Kidney (tissue), 13 donors: ENCODE measurements at regions not wholly inside any gene's neighbourhood (a gene's known extent, or its start where the extent isn't known, plus 50 kb on each side); places are given as distances from the start of the nearest gene placed in this dataset.
A peak's percentile ranks its signal among the peaks of the same experiment; 100 is the strongest.
"Not testable (repeated sequence)": the region's sequence is repeated elsewhere in the genome, so short reads cannot be mapped to it uniquely, and the experiment has no call there.

ENCODE experiments used
- DNase-seq, 5 donors: peaks; one replicate each; pipeline ENCODE4 v3.0.0-alpha.2; 2013 to 2020
- FAIRE-seq: peaks from 2 replicates; lab custom pipeline; 2012; peaks lifted over from hg19 to GRCh38; lab: Jason Lieb, UNC
- H3K27ac ChIP-seq, 2 donors: one replicate each; pipeline ENCODE4 v1.7.0; 2013; ENCODE audit warnings: low read depth in 2 of 2, low read length in 2 of 2, inconsistent platforms in 1 of 2
- H3K27me3 ChIP-seq: one replicate; pipeline ENCODE4 v1.7.1; 2013; ENCODE audit warnings: low read length, inconsistent platforms; ENCODE audit not compliant: control insufficient read depth, insufficient read depth
- H3K36me3 ChIP-seq, 3 donors: one replicate each; pipeline versions ENCODE4 v1.7.0 to v1.7.1; 2013; ENCODE audit warnings: low read length in 3 of 3, control low read depth in 1 of 3, inconsistent platforms in 1 of 3; ENCODE audit not compliant: insufficient read depth in 3 of 3, control insufficient read depth in 2 of 3
- H3K4me1 ChIP-seq, 3 donors: one replicate each; pipeline versions ENCODE4 v1.7.0 to v1.7.1; 2013; ENCODE audit warnings: low read length in 3 of 3, inconsistent platforms in 1 of 3, low read depth in 1 of 3; ENCODE audit not compliant: control insufficient read depth in 2 of 3, insufficient read depth in 2 of 3
- H3K4me3 ChIP-seq, 3 donors: one replicate each; pipeline versions ENCODE4 v1.7.0 to v1.8.1; 2013; ENCODE audit warnings: low read length in 3 of 3, control low read depth in 1 of 3, inconsistent platforms in 1 of 3
- H3K9ac ChIP-seq, 3 donors: one replicate each; pipeline versions ENCODE4 v1.7.0 to v1.7.1; 2013; ENCODE audit warnings: low read length in 3 of 3, control low read depth in 1 of 3, inconsistent platforms in 1 of 3
- H3K9me3 ChIP-seq, 3 donors: one replicate each; pipeline versions ENCODE4 v1.7.0 to v1.7.1; 2013; ENCODE audit warnings: low read length in 3 of 3, control low read depth in 1 of 3, inconsistent platforms in 1 of 3; ENCODE audit not compliant: control insufficient read depth in 2 of 3, insufficient read depth in 1 of 3
- intact Hi-C: fragments of 100-400 bp; cut with DNase I; formaldehyde crosslinking; loops from one replicate; pipeline ENCODE4 v1.11.1; 2022
- TF ChIP-seq, protein P1 (sequence below): IDR thresholded peaks from 3 replicates; pipeline ENCODE4 v1.5.1; 2012; ENCODE audit warnings: mild to moderate bottlenecking, moderate library complexity, borderline replicate concordance; ENCODE audit not compliant: insufficient read depth; ENCODE audit errors: extremely low read depth
- donor health status: control.
- donor health status: control.
- donor health status: control.
- donor health status: control.
- donor health status: control.
- donor health status: DM: yes; HTN: yes; CAD: no.
- donor health status: Normal renal cell carcinoma (clear cell type).

DNA sequence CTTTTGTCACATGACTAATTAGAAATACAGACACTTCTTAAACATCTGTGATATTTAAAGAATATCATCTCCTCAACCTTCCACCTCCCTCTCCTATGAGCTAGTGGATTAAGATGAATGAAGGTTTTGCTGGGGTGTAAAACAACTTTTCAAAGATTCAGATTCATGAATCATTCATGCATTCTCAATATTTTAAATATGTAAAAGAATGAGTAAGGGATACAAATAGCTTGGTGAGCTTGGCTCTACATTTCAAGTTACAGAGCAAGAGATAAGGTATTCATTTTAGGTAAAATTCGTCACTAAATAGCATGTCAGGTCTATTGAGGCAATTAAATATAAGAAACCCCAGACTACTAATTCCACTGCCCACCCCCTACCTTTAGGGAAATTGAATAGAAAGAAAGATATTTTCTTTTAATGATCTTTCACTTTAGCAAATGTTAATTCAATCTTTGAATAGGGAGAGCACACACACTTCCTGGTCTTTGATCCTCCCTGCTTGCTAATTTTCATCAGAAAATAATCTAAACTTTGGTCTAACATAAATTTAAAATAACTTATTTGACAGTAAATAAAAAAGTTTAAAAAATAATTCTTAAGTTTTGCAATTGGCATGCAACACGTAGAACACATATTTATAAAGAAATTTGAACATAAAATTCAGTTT lies 486.9 kb upstream of the ITGA1 start:
- TF ChIP-seq, protein P1, sequence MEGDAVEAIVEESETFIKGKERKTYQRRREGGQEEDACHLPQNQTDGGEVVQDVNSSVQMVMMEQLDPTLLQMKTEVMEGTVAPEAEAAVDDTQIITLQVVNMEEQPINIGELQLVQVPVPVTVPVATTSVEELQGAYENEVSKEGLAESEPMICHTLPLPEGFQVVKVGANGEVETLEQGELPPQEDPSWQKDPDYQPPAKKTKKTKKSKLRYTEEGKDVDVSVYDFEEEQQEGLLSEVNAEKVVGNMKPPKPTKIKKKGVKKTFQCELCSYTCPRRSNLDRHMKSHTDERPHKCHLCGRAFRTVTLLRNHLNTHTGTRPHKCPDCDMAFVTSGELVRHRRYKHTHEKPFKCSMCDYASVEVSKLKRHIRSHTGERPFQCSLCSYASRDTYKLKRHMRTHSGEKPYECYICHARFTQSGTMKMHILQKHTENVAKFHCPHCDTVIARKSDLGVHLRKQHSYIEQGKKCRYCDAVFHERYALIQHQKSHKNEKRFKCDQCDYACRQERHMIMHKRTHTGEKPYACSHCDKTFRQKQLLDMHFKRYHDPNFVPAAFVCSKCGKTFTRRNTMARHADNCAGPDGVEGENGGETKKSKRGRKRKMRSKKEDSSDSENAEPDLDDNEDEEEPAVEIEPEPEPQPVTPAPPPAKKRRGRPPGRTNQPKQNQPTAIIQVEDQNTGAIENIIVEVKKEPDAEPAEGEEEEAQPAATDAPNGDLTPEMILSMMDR: no peak
- Histone ChIP-seq H3K9me3 (peaks cover 0 to 6% (median 2%) of the 10 kb centered on the region in 3 donors), H3K4me3 (no peak overlapping the region), H3K36me3 (no peaks in the 10 kb centered on the region), H3K27me3 (no peaks in the 10 kb centered on the region), H3K9ac (no peak overlapping the region), H3K4me1 (no peaks in the 10 kb centered on the region), H3K27ac (no peak overlapping the region)
- FAIRE-seq: peak; percentile 3
- DNase-seq: no peak
- intact Hi-C loops: no loop called here

DNA sequence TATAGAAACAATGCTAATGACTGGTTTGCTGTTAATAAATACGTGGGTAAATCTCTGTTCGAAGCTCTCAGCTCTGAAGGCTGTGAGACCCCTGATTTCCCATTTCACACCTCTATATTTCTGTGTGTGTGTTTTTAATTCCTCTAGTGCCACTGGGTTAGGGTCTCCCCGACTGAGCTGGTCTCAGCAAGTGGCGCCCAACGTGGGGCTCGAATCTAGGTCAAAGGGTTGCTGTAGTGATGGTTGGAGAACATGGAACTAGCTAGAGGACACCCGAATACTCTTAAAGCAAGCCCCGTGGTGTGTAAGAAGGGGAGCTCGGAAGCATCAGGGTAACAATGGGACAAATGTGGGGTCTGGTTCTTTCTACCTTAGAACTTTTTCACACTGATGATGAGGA lies 482.9 kb upstream of the ITGA1 start:
- H3K4me3 ChIP-seq, H3K36me3 ChIP-seq, intact Hi-C loops, H3K27me3 ChIP-seq, FAIRE-seq, H3K4me1 ChIP-seq, H3K27ac ChIP-seq, DNase-seq, H3K9me3 ChIP-seq, H3K9ac ChIP-seq: not testable (repeated sequence)

DNA sequence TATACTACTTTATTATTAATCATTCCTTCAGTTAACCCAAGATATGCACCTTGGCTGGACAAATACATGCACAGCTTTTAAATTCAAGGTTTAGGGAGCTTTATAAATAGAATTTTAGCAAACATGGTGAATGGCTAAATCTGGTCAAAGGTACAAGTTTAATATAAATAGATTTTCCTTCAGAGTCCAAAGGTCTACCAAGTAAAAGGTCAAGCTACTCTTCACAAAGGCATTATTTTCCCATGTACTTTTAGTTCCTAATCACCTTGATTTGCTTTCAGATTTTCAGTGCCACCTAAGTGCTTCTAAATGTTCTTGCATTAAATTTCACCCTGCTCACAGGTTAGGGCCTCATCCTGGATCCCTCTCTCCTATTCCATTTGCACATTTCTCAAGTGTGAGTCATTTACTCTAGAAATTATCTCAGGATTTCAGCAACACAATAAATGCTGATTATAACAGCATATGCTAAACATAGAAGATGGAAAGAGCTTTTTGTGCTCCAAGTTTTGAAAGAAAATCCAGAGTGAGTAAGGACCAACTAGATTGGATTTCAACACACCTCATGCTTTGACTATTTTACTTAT lies 459.4 kb upstream of the ITGA1 start:
- Histone ChIP-seq H3K4me3 (no peak overlapping the region), H3K36me3 (no peaks in the 10 kb centered on the region), H3K4me1 (no peaks in the 10 kb centered on the region), H3K9me3 (peaks cover 0 to 3% (median 0%) of the 10 kb centered on the region in 3 donors), H3K9ac (no peak overlapping the region), H3K27ac (no peak overlapping the region), H3K27me3 (no peaks in the 10 kb centered on the region)
- TF ChIP-seq, protein P1: no peak
- no peak for DNase-seq
- intact Hi-C loops: no loop called here
- FAIRE-seq: no peak

DNA sequence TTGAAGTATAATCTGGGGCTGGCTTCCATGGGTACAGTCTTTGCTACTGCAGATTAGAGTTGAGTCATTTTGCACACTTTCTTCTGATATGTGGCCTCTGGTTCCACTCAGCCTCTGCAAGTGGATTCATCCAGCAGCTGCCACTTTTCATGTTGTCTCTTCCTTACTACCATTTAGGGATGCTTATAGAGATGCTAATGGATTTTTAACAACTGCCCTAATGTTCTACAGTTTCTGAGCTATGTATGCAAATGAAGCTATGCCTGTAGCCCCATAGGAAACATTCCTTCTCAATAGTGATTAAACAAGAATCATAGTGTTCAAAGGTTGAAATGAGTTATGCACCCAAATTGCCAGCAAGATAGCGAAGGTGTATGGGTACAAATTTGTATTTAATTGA lies 456.0 kb upstream of the ITGA1 start:
- Histone ChIP-seq H3K27me3 (no peaks in the 10 kb centered on the region), H3K9me3 (peaks cover 0 to 3% (median 0%) of the 10 kb centered on the region in 3 donors), H3K27ac (no peak overlapping the region), H3K4me1 (no peaks in the 10 kb centered on the region), H3K36me3 (no peaks in the 10 kb centered on the region), H3K4me3 (no peak overlapping the region), H3K9ac (no peak overlapping the region)
- FAIRE-seq (no peak), DNase-seq (no peak)
- TF ChIP-seq, protein P1: no peak
- intact Hi-C loops: no loop called here
